GM23338 (cell line): ENCODE measurements at regions not wholly inside any gene's neighbourhood (a gene's known extent, or its start where the extent isn't known, plus 50 kb on each side); places are given as distances from the start of the nearest gene placed in this dataset.
"Not testable (repeated sequence)": the region's sequence is repeated elsewhere in the genome, so short reads cannot be mapped to it uniquely, and the experiment has no call there.

Experiments used
- ATAC-seq: fragments of 200-7000 bp; cut with Tn5 transposase; 3 replicates; pipeline ENCODE4 v1.9.1; 2020
- DNase-seq: peaks from one replicate; pipeline ENCODE4 v3.0.0-alpha.2; 2015; ENCODE audit warnings: low spot score
- H2AFZ ChIP-seq: fragments of 200-600 bp; sonication (generic); 2 replicates; pipeline ENCODE4 v1.8.0; 2016; ENCODE audit warnings: antibody characterized with exemption, mild to moderate bottlenecking, moderate library complexity
- H3F3A ChIP-seq: fragments of 200-600 bp; sonication (generic); replicated peaks from 2 replicates; pipeline ENCODE4 v1.8.0; 2017; ENCODE audit warnings: antibody characterized with exemption, mixed run types, low read depth
- H3K27ac ChIP-seq: fragments of 200-600 bp; sonication (generic); 2 replicates; pipeline ENCODE4 v1.6.1; 2016; ENCODE audit warnings: low read depth
- H3K27me3 ChIP-seq: fragments of 200-600 bp; sonication (generic); 2 replicates; pipeline ENCODE4 v1.8.0; 2016; ENCODE audit warnings: mild to moderate bottlenecking, mixed run types, moderate library complexity; ENCODE audit not compliant: insufficient read depth
- H3K36me3 ChIP-seq: fragments of 200-600 bp; sonication (generic); 2 replicates; pipeline ENCODE4 v1.8.0; 2016; ENCODE audit warnings: mild to moderate bottlenecking; ENCODE audit not compliant: insufficient read depth
- H3K4me1 ChIP-seq: fragments of 200-600 bp; sonication (generic); 2 replicates; pipeline ENCODE4 v1.8.0; 2016; ENCODE audit warnings: mild to moderate bottlenecking, moderate library complexity; ENCODE audit not compliant: insufficient read depth
- H3K4me2 ChIP-seq: fragments of 200-600 bp; sonication (generic); 2 replicates; pipeline ENCODE4 v1.7.1; 2017; ENCODE audit warnings: mixed run types
- H3K4me3 ChIP-seq: fragments of 200-600 bp; sonication (generic); 2 replicates; pipeline ENCODE4 v1.6.1; 2016; ENCODE audit warnings: mixed run types
- H3K79me2 ChIP-seq: fragments of 200-600 bp; sonication (generic); replicated peaks from 2 replicates; pipeline ENCODE4 v1.8.0; 2017; ENCODE audit warnings: mild to moderate bottlenecking; ENCODE audit not compliant: insufficient read depth
- H3K9me2 ChIP-seq: fragments of 200-600 bp; sonication (generic); 2 replicates; pipeline ENCODE4 v1.8.0; 2017; ENCODE audit not compliant: insufficient read depth
- H4K20me1 ChIP-seq: fragments of 200-600 bp; sonication (generic); replicated peaks from 2 replicates; pipeline ENCODE4 v1.8.0; 2017; ENCODE audit warnings: mild to moderate bottlenecking; ENCODE audit not compliant: insufficient read depth
- H3K27ac Mint-ChIP-seq: 2 replicates; pipeline ENCODE4 v1.8.0; 2020; ENCODE audit warnings: inconsistent platforms, mild to moderate bottlenecking, moderate library complexity, mixed read lengths
- H3K27me3 Mint-ChIP-seq: 3 replicates; pipeline ENCODE4 v1.8.0; 2022; ENCODE audit warnings: low read depth, mild to moderate bottlenecking, moderate library complexity, mixed read lengths, inconsistent platforms; ENCODE audit not compliant: insufficient read depth, poor library complexity
- H3K36me3 Mint-ChIP-seq: 3 replicates; pipeline ENCODE4 v1.8.0; 2021; ENCODE audit warnings: low read depth, mild to moderate bottlenecking, inconsistent platforms, moderate library complexity, mixed read lengths
- H3K4me1 Mint-ChIP-seq: 3 replicates; pipeline ENCODE4 v1.8.0; 2020; ENCODE audit warnings: mild to moderate bottlenecking, inconsistent platforms, mixed read lengths
- H3K4me3 Mint-ChIP-seq: 3 replicates; pipeline ENCODE4 v1.8.0; 2021; ENCODE audit warnings: moderate library complexity, mild to moderate bottlenecking, inconsistent platforms, mixed read lengths
- H3K9me3 Mint-ChIP-seq: 3 replicates; pipeline ENCODE4 v1.8.0; 2020; ENCODE audit warnings: moderate library complexity, mild to moderate bottlenecking, inconsistent platforms, mixed read lengths
- CREB1 ChIP-seq: fragments of 250-450 bp; sonication (Bioruptor Pico); IDR thresholded peaks from 2 replicates; pipeline ENCODE4 v1.5.0; 2020; ENCODE audit warnings: low read depth, mild to moderate bottlenecking, moderate library complexity
- EZH2 ChIP-seq: fragments of 200-600 bp; sonication (generic); IDR thresholded peaks from one replicate; pipeline ENCODE4 v1.8.0; 2017; ENCODE audit warnings: antibody characterized with exemption, mild to moderate bottlenecking, low read depth; ENCODE audit not compliant: unreplicated experiment
- POLR2AphosphoS5 ChIP-seq: IDR thresholded peaks from 2 replicates; pipeline ENCODE4 v1.6.1; 2016; ENCODE audit warnings: antibody characterized with exemption, low read depth
- REST ChIP-seq: IDR thresholded peaks from one replicate; pipeline ENCODE4 v1.6.1; 2018; ENCODE audit warnings: antibody characterized with exemption; ENCODE audit not compliant: unreplicated experiment
- STAT1 ChIP-seq: IDR thresholded peaks from one replicate; pipeline ENCODE4 v1.6.1; 2016; ENCODE audit warnings: antibody characterized with exemption; ENCODE audit not compliant: unreplicated experiment
- ZNF114 ChIP-seq: fragments of 250-450 bp; sonication (Bioruptor Pico); IDR thresholded peaks from 2 replicates; pipeline ENCODE4 v1.5.0; 2020; ENCODE audit warnings: mild to moderate bottlenecking, moderate library complexity
- ZNF331 ChIP-seq: fragments of 250-450 bp; sonication (Bioruptor Pico); IDR thresholded peaks from 2 replicates; pipeline ENCODE4 v1.5.0; 2020; ENCODE audit warnings: low read depth, mild to moderate bottlenecking, moderate library complexity
- ZNF462 ChIP-seq: fragments of 250-450 bp; sonication (Bioruptor Pico); IDR thresholded peaks from 2 replicates; pipeline ENCODE4 v1.5.0; 2020; ENCODE audit warnings: mild to moderate bottlenecking, moderate library complexity

DNA sequence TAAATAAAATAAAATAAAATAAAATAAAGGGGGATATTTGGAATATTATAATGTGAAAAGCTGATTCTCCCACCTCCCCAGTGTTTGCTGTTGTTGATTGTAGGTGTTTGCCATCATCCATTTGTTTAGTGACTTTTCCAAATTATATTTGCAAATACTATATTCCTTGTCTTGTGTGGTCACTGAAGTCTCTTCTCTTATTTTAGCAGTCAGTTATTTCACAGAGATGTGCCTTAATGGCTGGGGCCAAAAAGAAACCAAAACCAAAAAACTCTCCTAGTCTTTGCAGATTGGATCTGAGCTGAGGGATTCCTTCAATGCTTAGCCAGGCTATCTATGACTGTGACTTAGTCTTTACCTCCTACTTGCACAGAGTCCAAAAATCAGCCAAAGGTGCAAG lies 70.9 kb upstream of the ZNF169 start (continued):
- TF ChIP-seq ZNF462 (CRISPR knock-in tag) (no peak), REST (no peak), STAT1 (no peak), EZH2 (no peak), ZNF331 (CRISPR knock-in tag) (no peak), CREB1 (no peak), ZNF114 (CRISPR knock-in tag) (no peak), POLR2AphosphoS5 (no peak)

DNA sequence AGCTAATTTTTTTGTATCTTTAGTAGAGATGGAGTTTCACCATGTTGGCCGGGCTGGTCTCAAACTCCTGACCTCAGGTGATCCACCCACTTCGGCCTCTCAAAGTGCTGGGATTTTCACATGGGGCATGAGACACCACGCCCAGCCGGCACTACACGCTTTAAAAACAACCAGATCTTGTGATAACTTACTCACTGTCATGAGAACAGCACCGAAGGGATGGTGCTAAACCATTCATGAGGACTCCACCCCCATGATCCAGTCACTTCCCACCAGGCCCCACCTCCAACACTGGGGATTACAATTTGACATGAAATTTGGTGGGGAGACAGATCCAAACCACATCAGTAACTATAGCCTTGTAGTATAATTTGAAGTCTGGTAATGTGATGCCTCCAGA lies 67.4 kb upstream of the ZNF169 start:
- not testable (repeated sequence) for ATAC-seq, H3K79me2 ChIP-seq, H3K27ac Mint-ChIP-seq, H3K4me3 Mint-ChIP-seq, H3K27ac ChIP-seq, H3K4me1 ChIP-seq, H4K20me1 ChIP-seq, H3K4me3 ChIP-seq, H3F3A ChIP-seq, H3K9me2 ChIP-seq, H3K4me2 ChIP-seq, H3K27me3 Mint-ChIP-seq, H2AFZ ChIP-seq, DNase-seq, H3K36me3 ChIP-seq, H3K4me1 Mint-ChIP-seq, H3K27me3 ChIP-seq
- peaks cover 55% of the 10 kb centered on the region for H3K36me3 Mint-ChIP-seq
- peaks cover 43% of the 10 kb centered on the region for H3K9me3 Mint-ChIP-seq
